DOHH2 (cell line): ENCODE measurements at regions not wholly inside any gene's neighbourhood (a gene's known extent, or its start where the extent isn't known, plus 50 kb on each side); places are given as distances from the start of the nearest gene placed in this dataset.
"Not testable (repeated sequence)": the region's sequence is repeated elsewhere in the genome, so short reads cannot be mapped to it uniquely, and the experiment has no call there.

Source experiments
- H3F3A ChIP-seq: fragments of 200-600 bp; sonication (generic), shearing (Covaris generic); 2 replicates; pipeline ENCODE4 v1.6.0; 2016; ENCODE audit warnings: antibody characterized with exemption, mild to moderate bottlenecking; ENCODE audit not compliant: control insufficient read depth, insufficient read depth
- H3K27ac ChIP-seq: fragments of 200-600 bp; sonication (generic); 2 replicates; pipeline ENCODE4 v1.5.1; 2014; ENCODE audit warnings: low read depth, mild to moderate bottlenecking, low read length, moderate library complexity
- H3K27me3 ChIP-seq: fragments of 200-600 bp; sonication (generic); 2 replicates; pipeline ENCODE4 v1.6.1; 2014; ENCODE audit warnings: mild to moderate bottlenecking, low read length, mixed read lengths; ENCODE audit not compliant: control insufficient read depth
- H3K36me3 ChIP-seq: fragments of 200-600 bp; sonication (generic); 2 replicates; pipeline ENCODE4 v1.6.1; 2014; ENCODE audit warnings: mild to moderate bottlenecking, low read length, moderate library complexity, mixed read lengths; ENCODE audit not compliant: control insufficient read depth
- H3K4me1 ChIP-seq: fragments of 200-600 bp; sonication (generic); 2 replicates; pipeline ENCODE4 v1.6.1; 2014; ENCODE audit warnings: mild to moderate bottlenecking, low read length, mixed read lengths; ENCODE audit not compliant: control insufficient read depth
- H3K4me2 ChIP-seq: fragments of 200-600 bp; sonication (generic); 2 replicates; pipeline ENCODE4 v1.6.0; 2014; ENCODE audit warnings: mild to moderate bottlenecking, low read length, moderate library complexity
- H3K4me3 ChIP-seq: fragments of 200-600 bp; sonication (generic); 2 replicates; pipeline ENCODE4 v1.5.1; 2014; ENCODE audit warnings: mild to moderate bottlenecking, low read length, mixed read lengths
- H3K79me2 ChIP-seq: fragments of 200-600 bp; sonication (generic); 2 replicates; pipeline ENCODE4 v1.6.1; 2014; ENCODE audit warnings: mild to moderate bottlenecking, low read length, mixed read lengths; ENCODE audit not compliant: control insufficient read depth
- H3K9me2 ChIP-seq: fragments of 200-600 bp; sonication (generic); replicated peaks from 2 replicates; pipeline ENCODE4 v1.6.1; 2014; ENCODE audit warnings: mild to moderate bottlenecking, low read length, mixed read lengths; ENCODE audit not compliant: control insufficient read depth
- H3K9me3 ChIP-seq: fragments of 200-600 bp; sonication (generic); 2 replicates; pipeline ENCODE4 v1.6.1; 2014; ENCODE audit warnings: antibody characterized with exemption, low read length, mixed read lengths; ENCODE audit not compliant: control insufficient read depth, insufficient read depth
- H4K20me1 ChIP-seq: fragments of 200-600 bp; sonication (generic); 2 replicates; pipeline ENCODE4 v1.6.0; 2014; ENCODE audit warnings: low read depth, mild to moderate bottlenecking, antibody characterized with exemption, low read length, moderate library complexity; ENCODE audit not compliant: control insufficient read depth, insufficient read depth
- EZH2phosphoT487 ChIP-seq: fragments of 200-600 bp; sonication (generic); IDR thresholded peaks from 2 replicates; pipeline ENCODE4 v1.6.1; 2017; ENCODE audit warnings: borderline replicate concordance, mild to moderate bottlenecking, antibody characterized with exemption, low read length, moderate library complexity, mixed read lengths
- TF ChIP-seq, protein P1 (sequence below): fragments of 200-600 bp; sonication (generic); IDR thresholded peaks from one replicate; pipeline ENCODE4 v1.5.1; 2014; ENCODE audit warnings: antibody characterized with exemption, mild to moderate bottlenecking, low read depth, low read length; ENCODE audit not compliant: poor library complexity, severe bottlenecking

DNA sequence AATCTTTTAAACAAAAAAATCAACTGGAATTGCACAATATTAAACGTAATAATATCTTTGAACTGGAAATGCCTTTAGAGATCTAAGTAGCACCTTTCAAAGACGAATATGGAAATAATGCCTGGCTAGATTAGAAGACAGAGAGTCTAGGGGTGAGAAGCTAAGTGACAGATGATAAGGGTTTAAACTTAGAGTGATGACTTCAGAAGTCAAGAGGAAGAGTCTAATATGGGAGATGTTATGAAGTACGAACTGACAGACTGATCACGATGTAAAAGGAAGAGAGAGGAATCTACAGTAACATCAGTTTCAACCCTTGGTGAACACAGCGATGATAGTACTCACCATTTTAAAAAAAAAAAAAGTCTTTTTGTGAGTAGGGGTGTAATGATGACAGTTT, 57.9 kb downstream of the HINT1 start:
- Histone ChIP-seq H4K20me1 (no peaks in the 10 kb centered on the region), H3K4me3 (no peak overlapping the region), H3K27ac (no peak overlapping the region), H3K4me1 (no peaks in the 10 kb centered on the region), H3K4me2 (no peak overlapping the region), H3K9me3 (no peaks in the 10 kb centered on the region), H3K9me2 (no peaks in the 10 kb centered on the region), H3K36me3 (no peaks in the 10 kb centered on the region), H3K27me3 (peaks cover 9% of the 10 kb centered on the region; the same call in 1 of the 2 replicates), H3K79me2 (no peaks in the 10 kb centered on the region), H3F3A (no peaks in the 10 kb centered on the region)
- TF ChIP-seq, protein P1, sequence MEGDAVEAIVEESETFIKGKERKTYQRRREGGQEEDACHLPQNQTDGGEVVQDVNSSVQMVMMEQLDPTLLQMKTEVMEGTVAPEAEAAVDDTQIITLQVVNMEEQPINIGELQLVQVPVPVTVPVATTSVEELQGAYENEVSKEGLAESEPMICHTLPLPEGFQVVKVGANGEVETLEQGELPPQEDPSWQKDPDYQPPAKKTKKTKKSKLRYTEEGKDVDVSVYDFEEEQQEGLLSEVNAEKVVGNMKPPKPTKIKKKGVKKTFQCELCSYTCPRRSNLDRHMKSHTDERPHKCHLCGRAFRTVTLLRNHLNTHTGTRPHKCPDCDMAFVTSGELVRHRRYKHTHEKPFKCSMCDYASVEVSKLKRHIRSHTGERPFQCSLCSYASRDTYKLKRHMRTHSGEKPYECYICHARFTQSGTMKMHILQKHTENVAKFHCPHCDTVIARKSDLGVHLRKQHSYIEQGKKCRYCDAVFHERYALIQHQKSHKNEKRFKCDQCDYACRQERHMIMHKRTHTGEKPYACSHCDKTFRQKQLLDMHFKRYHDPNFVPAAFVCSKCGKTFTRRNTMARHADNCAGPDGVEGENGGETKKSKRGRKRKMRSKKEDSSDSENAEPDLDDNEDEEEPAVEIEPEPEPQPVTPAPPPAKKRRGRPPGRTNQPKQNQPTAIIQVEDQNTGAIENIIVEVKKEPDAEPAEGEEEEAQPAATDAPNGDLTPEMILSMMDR = no peak
- no peak for TF ChIP-seq EZH2phosphoT487

DNA sequence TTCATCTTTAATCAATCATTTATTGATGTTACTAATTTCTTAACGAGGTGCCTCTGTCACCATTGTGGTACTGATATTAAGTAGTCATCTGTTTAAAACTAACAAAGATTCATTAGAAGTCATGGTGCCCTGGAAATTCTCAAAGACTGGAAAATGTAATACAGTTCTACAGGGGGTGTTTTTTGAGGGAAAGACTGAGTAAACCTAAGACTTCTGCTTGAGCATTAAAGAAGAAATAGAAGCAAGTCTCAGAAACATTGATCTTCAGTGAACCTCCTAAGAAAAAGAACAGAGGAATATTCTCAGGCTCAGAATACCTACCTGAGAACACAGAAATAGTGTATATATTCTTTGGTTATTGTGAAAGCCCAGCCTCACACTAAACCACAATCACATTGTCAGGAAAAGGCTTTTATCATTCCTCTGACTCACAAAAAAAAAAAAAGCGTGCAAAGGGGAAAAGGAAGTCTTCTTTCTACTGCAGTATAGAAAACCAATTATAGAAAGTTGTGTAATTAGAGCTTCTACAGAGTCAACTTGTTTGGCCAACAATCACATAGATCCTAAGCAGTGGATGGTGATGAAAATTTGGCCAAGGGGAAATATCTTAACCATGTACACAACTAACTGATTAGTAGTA, 60.8 kb downstream of the HINT1 start:
- Histone ChIP-seq H3K27me3 (peaks cover 7% of the 10 kb centered on the region; the same call in 1 of the 2 replicates), H3K4me3 (no peak overlapping the region), H3K4me2 (no peak overlapping the region), H3K36me3 (no peaks in the 10 kb centered on the region), H3K9me3 (no peaks in the 10 kb centered on the region), H3K4me1 (no peaks in the 10 kb centered on the region), H3K9me2 (no peaks in the 10 kb centered on the region), H3K27ac (no peak overlapping the region), H3F3A (no peaks in the 10 kb centered on the region), H3K79me2 (no peaks in the 10 kb centered on the region), H4K20me1 (no peaks in the 10 kb centered on the region)
- no peak for TF ChIP-seq EZH2phosphoT487
- TF ChIP-seq, protein P1 = no peak

DNA sequence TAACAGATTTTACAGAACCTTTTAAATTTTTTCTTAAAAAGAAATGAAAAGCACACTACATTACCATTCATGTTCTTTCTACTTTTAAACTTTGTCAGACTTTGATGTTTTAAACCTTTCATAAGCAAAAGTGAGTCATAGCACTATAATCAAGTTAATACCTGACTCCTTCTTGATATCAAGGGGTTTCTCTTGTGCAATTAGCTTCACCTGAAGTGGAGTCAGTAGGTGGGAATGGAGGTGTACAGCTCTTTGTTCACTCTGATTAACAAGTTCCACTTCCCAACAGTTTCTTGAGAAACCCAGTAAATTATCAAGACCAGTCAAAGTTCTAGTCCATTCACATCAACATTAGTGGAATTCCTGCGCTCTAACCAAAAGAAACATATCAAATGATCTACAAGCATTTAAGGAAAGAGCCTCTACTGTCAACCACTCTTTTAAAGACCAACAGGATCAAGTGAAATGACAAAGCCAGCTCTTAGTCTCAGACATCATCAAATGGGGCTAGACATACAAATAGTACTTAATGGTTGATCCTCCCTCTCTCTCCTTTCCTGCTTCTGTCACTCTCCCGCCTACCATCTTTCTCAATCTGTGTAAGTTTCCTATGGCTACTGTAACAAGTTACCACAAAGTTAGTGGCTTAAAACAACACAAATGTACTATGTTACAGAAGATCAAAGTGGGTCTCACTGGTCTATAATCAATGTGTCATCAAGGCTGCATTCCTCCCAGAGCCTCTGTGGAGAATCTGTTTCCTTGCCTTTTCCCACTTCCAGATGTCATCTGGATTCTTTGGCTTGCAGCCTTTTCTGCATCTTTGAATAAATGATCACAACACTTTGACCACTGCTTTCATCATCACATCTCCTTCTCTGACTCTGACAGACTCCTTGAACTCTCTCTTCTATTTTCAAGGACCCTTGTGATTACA, 68.0 kb downstream of the HINT1 start:
- no peak overlapping the region for H3K4me2 ChIP-seq
- H4K20me1 ChIP-seq = no peaks in the 10 kb centered on the region
- H3F3A ChIP-seq = no peaks in the 10 kb centered on the region
- no peaks in the 10 kb centered on the region for H3K4me1 ChIP-seq
- no peaks in the 10 kb centered on the region for H3K36me3 ChIP-seq
- H3K79me2 ChIP-seq = no peaks in the 10 kb centered on the region
- no peaks in the 10 kb centered on the region for H3K9me2 ChIP-seq
- TF ChIP-seq EZH2phosphoT487 = no peak
- TF ChIP-seq, protein P1 = no peak
- H3K27ac ChIP-seq = no peak overlapping the region
- no peak overlapping the region for H3K4me3 ChIP-seq
- H3K27me3 ChIP-seq = peaks cover 3% of the 10 kb centered on the region
- no peaks in the 10 kb centered on the region for H3K9me3 ChIP-seq

DNA sequence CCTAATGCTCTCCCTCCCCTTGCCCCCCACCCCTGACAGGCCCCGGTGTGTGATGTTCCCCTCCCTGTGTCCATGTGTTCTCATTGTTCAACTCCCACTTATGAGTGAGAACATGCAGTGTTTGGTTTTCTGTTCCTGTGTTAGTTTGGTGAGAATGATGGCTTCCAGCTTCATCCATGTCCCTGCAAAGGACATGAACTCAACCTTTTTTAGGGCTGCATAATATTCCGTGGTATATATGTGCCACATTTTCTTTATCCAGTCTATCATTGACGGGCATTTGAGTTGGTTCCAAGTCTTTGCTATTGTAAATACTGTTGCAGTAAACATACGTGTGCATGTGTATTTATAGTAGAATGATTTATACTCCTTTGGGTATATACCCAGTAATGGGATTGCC, 69.5 kb downstream of the HINT1 start:
- H3K4me1 ChIP-seq, H3K4me3 ChIP-seq, H3K9me2 ChIP-seq, H3K79me2 ChIP-seq, H3K9me3 ChIP-seq, H3K4me2 ChIP-seq, H3F3A ChIP-seq, H3K36me3 ChIP-seq, H3K27ac ChIP-seq, H4K20me1 ChIP-seq, H3K27me3 ChIP-seq: not testable (repeated sequence)
